ENCODE measurements at regions not wholly inside any gene's neighbourhood (a gene's known extent, or its start where the extent isn't known, plus 50 kb on each side); places are given as distances from the start of the nearest gene placed in this dataset.

DNA sequence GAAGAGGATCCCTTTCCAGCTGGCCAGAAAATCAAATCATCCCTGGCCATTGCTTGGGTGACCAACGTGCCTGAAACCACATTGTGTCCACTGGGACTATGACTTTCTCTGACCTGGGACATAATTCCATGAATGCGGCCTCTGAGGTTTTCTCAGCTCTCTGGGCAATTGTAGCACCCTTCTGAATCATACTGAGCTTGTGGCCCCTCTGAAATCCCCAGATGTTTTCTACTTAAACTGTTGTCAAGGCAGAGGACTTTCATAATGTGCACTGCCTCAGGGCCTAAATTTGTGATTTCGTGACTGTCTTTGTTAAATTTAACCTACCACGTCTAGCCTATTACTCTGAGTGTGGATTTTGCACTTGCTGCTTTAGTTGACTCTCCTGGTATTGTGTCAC, 321.1 kb upstream of the PLET1 start:
- no peak for DNase-seq (ENCODE audit: low spot score)
- TF ChIP-seq CTCF (IDR thresholded peaks at IDR 0.05) = no peak
- H3K9me3 ChIP-seq = no peaks in the 10 kb centered on the region

DNA sequence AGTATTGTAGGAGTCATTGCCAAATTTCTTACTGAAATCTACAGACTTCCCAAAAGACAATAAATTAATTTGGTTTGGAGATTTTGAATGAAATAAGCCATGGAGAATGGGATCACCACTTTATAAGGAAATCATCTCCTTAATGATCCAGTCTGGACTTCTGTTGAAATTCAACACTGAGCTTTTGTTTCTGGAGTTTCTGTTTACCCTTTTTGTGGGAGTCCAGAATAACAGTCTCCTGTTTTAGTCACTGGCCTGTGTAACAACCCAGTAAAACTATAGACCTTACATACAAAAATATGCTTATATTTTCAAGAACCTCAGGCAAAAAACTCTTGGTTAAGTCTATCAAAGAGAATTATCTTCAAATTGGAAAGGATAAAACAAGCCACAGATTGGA, 321.7 kb upstream of the PLET1 start:
- no peak for TF ChIP-seq CTCF (IDR thresholded peaks at IDR 0.05)
- peak overlapping the region; percentile 6 to 57 for H3K27ac ChIP-seq
- DNase-seq (ENCODE audit: low spot score) = no peak

More for the DNA sequence above, 321.1 kb upstream of the PLET1 start:
- H3K27ac ChIP-seq = peak overlapping the region; percentile 6 to 57
- H3K4me1 ChIP-seq = no peaks in the 10 kb centered on the region
- H3K4me3 ChIP-seq = no peak overlapping the region
- no peaks in the 10 kb centered on the region for H3K27me3 ChIP-seq
- H3K36me3 ChIP-seq = no peaks in the 10 kb centered on the region

GRCh38 chr11:112583261-112583893, 322.7 kb upstream of the PLET1 start:
- no peak for TF ChIP-seq CTCF (IDR thresholded peaks at IDR 0.05)
- Histone ChIP-seq H3K27me3 (no peaks in the 10 kb centered on the region), H3K4me1 (peaks cover 0 to 2% of the 10 kb centered on the region in 2 donors), H3K36me3 (no peaks in the 10 kb centered on the region), H3K4me3 (no peak overlapping the region), H3K27ac (peak overlapping the region in 1 of 2 donors; percentile 57), H3K9me3 (no peaks in the 10 kb centered on the region)
- DNase-seq (ENCODE audit: low spot score) = no peak

More for the DNA sequence above, 321.7 kb upstream of the PLET1 start:
- no peaks in the 10 kb centered on the region for H3K9me3 ChIP-seq
- H3K4me1 ChIP-seq = no peaks in the 10 kb centered on the region
- no peak overlapping the region for H3K4me3 ChIP-seq
- H3K36me3 ChIP-seq = no peaks in the 10 kb centered on the region
- no peaks in the 10 kb centered on the region for H3K27me3 ChIP-seq

DNA sequence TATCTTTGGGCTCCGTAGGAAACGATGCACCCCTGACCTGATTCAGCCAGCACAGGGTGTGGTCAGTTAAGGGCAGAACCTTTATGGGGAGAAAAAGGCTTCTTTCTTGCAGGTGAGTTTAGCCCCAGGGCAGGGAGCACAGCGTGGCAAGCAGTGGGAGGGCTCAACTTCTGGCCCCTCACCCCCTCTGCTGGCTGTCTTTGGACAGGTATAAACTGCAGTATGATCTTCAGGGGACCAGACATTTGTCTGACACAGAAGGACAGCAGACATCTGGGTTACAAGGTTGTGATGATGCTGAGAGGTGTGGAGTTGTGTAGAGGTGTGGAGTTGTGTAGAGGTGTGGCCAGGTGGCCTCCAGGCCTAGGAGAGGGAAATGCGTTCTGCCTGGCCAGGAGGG, 324.0 kb upstream of the PLET1 start:
- no peaks in the 10 kb centered on the region for H3K9me3 ChIP-seq
- H3K4me3 ChIP-seq = no peak overlapping the region
- H3K4me1 ChIP-seq = peaks cover 0 to 7% of the 10 kb centered on the region in 2 donors
- no peak overlapping the region for H3K27ac ChIP-seq
- DNase-seq (ENCODE audit: low spot score) = no peak
- no peaks in the 10 kb centered on the region for H3K27me3 ChIP-seq
- TF ChIP-seq CTCF (IDR thresholded peaks at IDR 0.05) = peak in 1 of 2 donors; percentile 34
- H3K36me3 ChIP-seq = no peaks in the 10 kb centered on the region

GRCh38 chr11:112587664-112588063, 327.0 kb upstream of the PLET1 start:
- H3K36me3 ChIP-seq = no peaks in the 10 kb centered on the region
- H3K4me3 ChIP-seq = no peak overlapping the region
- no peaks in the 10 kb centered on the region for H3K9me3 ChIP-seq
- DNase-seq (ENCODE audit: low spot score) = no peak
- no peak overlapping the region for H3K27ac ChIP-seq
- no peaks in the 10 kb centered on the region for H3K27me3 ChIP-seq
- peaks cover 0 to 7% of the 10 kb centered on the region in 2 donors for H3K4me1 ChIP-seq
- TF ChIP-seq CTCF (IDR thresholded peaks at IDR 0.05) = no peak

- H3K36me3 ChIP-seq = no peaks in the 10 kb centered on the region
- peak; percentile 66 to 80 for TF ChIP-seq CTCF (IDR thresholded peaks at IDR 0.05)
- no peak overlapping the region for H3K27ac ChIP-seq
- H3K27me3 ChIP-seq = no peaks in the 10 kb centered on the region
- H3K9me3 ChIP-seq = no peaks in the 10 kb centered on the region
- H3K4me1 ChIP-seq = peaks cover 0 to 7% of the 10 kb centered on the region in 2 donors
- no peak overlapping the region for H3K4me3 ChIP-seq
- DNase-seq (ENCODE audit: low spot score) = peak; percentile 84
Measured at GRCh38 chr11:112588252-112588694, 327.6 kb upstream of the PLET1 start.
